H1 (cell line): ENCODE measurements at regions not wholly inside any gene's neighbourhood (a gene's known extent, or its start where the extent isn't known, plus 50 kb on each side); places are given as distances from the start of the nearest gene placed in this dataset.

ENCODE experiments used
- PHF8 ChIP-seq: fragments of 200-600 bp; sonication (generic); conservative IDR thresholded peaks from 2 replicates; pipeline ENCODE4 v1.7.1; 2012; ENCODE audit warnings: low read depth, mild to moderate bottlenecking, inconsistent platforms, low read length, moderate library complexity
- SP2 ChIP-seq: IDR thresholded peaks from 2 replicates; pipeline ENCODE4 v1.6.1; 2012; ENCODE audit warnings: mild to moderate bottlenecking, low read length, inconsistent platforms
- SP4 ChIP-seq: IDR thresholded peaks from 2 replicates; pipeline ENCODE4 v1.6.1; 2012; ENCODE audit warnings: low read length, inconsistent platforms
- SRF ChIP-seq: IDR thresholded peaks from 2 replicates; pipeline ENCODE4 v1.6.1; 2011; ENCODE audit warnings: mild to moderate bottlenecking, low read depth, low read length, moderate library complexity

- TF ChIP-seq SP2 = no peak
- TF ChIP-seq PHF8 = no peak
- no peak for TF ChIP-seq SRF
- TF ChIP-seq SP4 = no peak
Observed at GRCh38 chr4:4656977-4657376, 115.1 kb upstream of the STX18 start (continued).
